HG02759 (cell line): ENCODE measurements at regions not wholly inside any gene's neighbourhood (a gene's known extent, or its start where the extent isn't known, plus 50 kb on each side); places are given as distances from the start of the nearest gene placed in this dataset.

Experiments
- ATAC-seq: cut with Tn5 transposase; IDR thresholded peaks from one replicate; pipeline ENCODE4 v1.9.1; 2021; ENCODE audit warnings: mild to moderate bottlenecking, moderate library complexity; ENCODE audit not compliant: unreplicated experiment

DNA sequence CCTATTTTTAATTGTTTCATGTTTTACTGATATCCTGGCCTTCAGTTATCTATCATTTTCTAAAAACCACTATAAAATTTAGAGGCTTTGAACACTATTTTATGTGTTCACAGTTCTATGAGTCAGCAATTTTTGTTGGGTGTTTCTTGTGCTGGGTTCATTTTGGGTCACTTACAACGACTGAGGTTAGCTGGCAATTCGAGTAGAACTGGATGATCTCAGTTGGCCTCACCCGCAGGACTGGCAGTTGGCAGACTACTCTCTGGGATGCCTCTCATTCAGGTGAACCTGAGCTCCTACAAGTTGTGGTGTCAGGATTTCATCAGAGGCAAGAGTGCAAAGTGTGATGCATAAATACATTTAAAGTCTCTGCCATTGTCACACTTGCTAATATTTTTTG is 151.0 kb upstream of the PAPPA start:
- no peak for ATAC-seq

DNA sequence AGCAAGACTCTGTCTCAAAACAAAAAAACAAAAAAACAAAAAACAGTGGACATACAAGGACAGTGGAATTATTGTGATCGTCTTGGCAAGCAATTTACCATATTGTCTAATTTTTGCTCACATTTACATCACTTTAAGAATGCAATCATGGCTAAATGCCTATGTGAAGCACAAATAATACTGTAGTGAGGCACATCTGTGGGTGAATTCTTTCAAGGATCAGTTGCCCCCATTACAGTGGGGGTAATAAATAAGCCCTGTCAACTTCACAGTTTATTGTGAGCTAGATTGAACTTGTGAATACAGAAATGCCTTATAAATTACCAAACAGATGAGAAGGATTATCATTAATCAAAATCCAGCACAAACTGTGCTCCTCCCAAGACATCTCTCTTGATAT is 150.2 kb upstream of the PAPPA start:
- no peak for ATAC-seq

DNA sequence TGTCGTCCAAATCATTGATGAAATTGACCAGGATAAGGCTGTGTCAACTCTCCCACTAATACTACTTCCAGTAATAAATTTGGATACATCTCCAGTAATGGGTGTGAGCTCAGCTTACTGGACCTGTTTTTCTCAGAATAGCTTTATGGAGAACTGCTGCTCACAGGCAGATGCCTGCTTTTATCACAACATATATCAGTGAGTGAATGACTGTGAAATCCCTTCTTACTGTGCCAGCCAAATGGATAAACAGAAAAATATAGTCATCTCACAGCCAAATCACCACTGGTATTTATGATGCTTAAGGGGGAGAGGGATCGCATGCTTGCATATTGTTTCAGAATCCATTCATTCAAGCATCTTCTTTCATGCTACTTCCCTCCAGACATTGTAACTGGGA is 148.4 kb upstream of the PAPPA start:
- ATAC-seq = no peak

DNA sequence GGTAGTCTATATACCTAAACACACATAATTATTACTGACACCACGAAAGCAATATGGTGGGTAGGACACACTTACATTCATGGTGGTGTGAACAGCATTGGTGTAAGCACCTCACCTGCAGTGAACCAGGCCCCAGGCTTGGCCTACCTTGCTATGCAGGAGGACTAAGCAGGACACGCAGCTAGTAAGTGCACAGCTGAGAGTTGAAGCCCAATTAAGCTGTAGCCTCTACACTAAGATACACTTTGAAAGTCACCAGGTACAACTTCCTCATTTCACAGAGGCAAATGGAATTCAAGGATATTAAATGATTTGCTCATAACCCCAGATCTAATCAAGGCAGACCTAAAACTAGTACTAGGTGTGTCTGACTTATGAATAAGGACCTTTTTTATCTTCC is 145.8 kb upstream of the PAPPA start:
- ATAC-seq = no peak

DNA sequence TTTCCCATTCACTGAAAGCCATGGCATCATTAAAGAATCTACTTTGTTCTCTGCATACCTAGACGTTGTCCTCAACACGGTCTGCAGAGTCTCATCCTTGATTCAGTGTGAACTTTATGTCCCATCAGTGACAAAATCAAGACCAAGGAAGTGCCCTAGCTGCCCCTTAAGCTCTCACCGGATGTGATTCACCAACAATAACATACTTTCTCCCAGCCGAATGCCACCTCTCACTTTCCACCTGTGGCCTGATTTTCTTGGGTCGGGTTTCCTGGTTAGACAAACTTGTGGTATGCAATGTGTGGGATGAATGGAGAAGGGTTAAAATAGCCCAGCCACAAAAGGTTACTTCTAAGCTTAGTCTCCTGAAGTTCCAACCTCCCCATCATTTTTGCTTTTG is 145.3 kb upstream of the PAPPA start:
- no peak for ATAC-seq

DNA sequence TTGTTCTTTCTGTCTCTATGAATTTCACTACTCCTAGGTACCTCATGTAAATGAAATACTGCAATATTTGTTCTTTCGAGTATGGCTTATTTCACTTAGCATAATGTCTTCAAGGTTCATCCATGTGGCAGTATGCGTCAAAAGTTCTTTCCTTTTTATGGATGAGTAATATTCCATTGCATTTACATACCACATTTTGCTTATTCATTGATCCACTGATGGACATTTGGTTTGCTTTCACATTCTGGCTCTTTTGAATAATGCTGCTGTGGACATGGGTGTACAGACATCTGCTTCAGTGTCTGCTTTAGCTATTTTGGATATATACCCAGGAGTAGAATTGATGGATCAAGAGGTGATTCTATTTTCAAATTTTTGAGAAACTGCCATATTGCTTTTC is 144.2 kb upstream of the PAPPA start:
- no peak for ATAC-seq

DNA sequence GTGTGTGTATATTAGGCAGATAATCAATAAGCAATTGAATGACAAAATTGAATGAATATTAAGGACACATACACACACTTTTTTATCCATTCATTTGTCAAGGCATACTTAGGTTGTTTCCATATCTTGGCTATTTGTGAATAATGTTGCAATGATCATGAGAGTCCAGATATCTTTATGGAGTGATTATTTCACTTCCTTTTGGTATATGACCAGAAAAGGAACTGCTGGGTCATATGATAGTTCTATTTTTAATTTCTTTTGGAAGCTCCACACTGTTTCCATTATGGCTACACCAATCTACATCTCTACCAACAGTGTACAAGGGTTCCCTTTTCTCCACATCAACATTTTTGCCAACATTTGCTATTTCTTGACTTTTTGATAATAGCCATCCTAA is 137.7 kb upstream of the PAPPA start:
- ATAC-seq = no peak

DNA sequence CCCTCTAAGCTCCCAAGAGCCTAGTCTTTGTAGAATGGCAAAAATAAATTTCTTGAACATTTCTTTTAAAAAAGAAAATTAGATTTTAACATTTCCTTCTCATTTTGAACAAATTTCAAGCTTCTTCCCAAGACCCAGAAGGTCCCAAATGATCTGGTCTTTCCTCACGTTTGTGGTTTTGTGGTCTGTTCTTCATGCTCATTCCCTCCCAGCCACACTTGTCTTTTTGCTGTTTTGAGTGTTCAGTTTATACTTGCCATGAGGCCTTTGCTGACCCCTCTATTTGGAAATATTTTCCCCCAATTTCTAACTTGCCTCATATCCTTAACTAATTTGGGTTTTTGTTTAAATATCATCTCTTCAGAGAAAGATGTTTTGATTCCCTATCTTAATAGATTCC is 133.4 kb upstream of the PAPPA start:
- no peak for ATAC-seq

DNA sequence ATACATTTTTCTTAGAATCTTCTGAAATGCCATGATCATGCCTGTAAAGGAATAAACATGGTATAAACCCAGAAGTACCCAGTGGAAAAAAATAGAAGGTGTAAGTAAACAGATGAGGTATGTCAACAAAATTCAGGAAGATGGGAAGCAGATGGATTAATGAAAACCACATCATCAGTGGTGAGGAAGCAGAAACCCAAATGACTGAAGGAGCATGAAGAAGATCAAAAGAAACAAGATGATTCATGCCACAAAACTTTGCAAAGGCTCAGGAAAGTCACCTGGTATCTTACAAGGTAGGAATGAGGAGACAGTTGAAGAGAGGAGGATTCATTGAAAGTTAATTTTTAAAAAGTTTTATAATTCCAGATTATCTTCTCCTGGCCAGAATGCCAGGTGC is 132.8 kb upstream of the PAPPA start:
- ATAC-seq = no peak

DNA sequence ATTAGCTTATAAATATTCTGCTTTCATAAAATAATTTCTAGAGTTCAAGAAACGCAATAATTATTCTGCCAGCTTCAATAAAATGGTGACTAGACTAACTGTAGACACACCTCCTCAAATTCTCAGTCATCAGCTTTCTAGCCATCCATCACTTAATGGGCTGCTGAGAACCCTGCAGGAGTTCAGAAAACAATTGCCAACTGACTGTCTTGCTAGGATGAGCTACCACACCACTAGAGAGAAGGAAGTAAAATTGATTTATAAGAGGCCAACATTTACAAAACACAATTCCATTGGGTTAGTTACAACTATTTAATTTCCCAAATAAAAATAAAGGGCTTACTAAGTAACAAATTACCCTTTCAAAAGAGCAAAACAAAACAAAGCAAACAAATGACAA is 126.5 kb upstream of the PAPPA start:
- ATAC-seq = no peak

DNA sequence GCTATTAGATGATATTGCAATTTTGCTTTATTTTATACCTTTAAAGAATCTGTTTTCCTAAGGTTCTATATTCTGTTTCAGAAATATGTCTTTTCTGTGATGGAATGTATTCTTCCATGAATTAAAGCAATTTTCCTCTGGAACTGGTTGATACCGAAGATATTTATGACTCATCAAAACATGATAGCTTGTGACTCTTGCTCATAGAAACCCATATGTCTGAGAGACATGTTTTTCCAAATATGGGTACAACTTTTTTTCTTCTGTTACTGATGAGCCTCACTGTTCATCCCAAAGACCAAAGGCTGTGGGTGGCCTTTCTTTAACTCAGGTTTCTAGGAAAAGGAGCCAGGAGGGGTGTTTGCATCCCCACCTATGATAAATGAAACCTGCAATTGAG is 126.1 kb upstream of the PAPPA start:
- ATAC-seq = no peak

DNA sequence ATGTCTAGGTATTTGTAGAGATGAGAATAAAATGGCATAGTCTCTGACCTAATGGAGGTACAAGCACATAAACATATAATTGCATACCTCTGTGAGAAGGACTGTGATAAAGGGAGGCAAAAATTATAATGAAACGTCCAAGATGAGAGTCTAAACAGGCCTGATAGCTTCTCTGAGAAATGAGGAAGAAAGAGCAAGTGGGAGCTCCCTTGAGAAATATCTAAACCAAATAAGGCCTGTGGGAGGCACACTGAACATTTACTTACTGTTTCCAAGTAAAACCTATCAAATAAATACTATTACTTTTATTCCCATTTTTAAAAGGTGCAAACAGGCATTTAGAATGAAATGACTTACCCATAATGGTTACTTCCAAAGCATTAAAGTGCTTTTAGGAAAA is 125.6 kb upstream of the PAPPA start:
- ATAC-seq = no peak

DNA sequence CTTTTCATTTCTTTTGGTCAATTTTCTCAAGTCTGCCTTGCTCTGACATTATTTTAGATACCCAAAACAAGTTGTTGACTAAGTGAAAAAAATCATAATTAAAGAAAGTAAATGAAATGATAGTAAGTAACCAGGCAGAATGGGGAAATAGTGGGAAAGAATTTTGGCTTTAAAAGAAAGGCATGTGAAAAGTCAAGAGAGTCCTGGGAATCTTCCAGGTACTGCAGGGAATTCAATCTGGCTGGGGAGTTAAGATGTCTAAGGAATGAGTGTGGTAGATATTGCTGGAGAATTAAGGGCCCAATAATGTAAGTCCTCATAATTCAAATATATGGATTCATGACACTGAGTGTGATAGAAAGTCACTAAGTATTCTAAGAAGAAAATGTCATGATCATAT is 123.1 kb upstream of the PAPPA start:
- ATAC-seq = no peak

DNA sequence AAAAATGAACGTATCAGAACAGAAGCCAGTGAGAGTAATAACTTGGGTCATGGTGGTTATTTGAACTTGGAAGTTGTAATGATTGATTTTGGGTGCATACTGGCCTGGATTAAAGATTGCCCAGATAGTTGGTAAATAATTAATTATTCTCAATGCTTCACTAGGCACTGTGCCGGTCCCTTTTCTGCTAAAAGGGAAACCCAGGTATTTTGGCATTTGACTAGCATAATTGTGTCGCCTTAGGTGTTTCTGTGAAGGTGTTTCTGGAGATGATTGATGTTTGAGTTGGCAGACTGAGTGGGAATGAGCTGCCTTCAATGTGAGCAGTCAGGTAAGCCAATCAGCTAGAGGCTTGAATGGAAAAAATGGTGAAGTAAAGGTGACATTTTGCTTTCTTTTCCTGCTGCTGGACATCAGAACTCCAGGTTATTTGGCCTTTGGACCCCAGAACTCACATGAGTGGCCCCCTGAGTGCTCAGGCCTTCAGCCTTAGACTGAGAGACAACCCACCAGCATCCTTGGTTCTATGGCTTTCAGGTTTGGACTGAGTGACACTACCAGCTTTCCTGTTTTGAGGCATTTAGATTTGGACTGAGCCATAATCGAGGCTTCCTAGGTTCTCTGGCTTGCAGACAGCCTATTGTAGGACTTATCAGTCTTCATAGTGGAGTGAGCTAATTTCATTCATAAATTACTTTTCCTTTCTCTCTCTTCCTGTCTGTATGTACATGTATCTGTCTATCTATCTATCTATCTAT is 120.7 kb upstream of the PAPPA start:
- ATAC-seq = no peak

DNA sequence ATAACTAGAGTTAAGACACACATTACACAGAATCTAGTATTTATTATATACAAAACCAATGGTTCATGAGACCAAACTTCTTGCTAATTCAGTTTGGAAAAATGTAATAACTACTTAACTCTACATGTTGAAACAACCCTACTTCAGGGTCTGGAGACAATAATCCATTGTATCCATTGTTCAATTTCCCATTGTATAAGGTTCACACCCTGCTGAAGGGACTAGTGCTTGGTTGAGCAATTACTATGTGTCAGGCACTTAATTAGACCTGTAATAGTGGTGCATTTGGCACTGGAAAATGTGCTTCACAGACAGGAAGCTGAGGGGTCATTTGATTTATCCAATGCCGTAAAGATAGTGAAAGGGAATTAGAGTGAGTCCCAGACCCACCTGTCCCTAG is 114.3 kb upstream of the PAPPA start:
- no peak for ATAC-seq

DNA sequence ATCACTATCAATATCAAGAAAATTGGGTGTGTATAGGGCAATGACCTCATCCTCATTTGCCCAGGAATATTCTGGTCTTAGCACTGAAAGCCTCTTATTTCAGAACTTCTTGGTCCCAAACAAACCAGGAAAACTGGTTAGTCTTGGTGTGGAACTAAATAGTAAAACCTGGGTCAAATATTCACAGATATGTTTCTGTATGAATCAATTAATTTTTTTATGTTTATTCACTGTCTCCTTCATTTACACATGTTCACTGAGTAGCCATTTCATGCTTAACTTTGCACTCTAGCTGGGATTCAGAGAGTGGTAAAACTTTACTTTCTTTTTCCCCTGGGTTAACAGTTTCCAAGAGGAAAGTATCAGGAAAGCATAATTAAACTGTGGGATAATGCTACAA is 113.7 kb upstream of the PAPPA start:
- ATAC-seq = no peak

DNA sequence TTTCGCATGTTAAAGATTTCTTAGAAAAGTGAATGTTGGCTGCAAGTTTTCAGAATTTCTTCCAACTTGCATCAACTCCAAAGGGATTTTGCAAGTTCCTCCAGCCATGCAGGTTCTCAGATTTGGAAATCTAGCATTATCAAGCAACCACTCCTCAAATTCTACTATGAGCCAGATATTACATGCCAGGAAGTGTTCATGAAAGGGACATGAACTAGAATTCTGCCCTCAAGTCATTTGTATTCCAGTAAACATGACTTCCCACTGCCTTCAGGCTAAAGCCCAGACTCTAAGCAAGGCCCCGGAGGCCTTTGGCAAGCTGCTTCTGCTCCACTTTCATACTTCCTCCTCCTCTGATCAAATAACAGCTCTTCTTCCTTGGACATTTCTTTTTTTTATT is 111.3 kb upstream of the PAPPA start:
- no peak for ATAC-seq

DNA sequence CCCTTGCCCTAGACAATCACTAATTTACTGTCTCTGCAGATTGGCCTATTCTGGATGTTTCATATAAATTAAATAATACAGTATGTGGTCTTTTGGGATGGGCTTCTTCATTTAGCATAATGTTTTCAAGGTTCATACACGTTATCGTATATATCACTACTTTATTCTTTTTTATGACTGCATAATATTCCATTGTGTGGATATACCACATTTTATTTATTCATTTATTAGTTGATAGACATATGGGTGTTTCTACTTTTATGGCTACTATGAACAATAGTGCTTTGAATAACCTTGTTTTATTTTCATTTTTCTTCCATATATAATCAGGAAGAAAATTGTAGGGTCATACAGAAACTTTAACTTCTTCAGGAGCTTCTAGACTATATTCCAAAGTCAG is 108.5 kb upstream of the PAPPA start:
- ATAC-seq = no peak

DNA sequence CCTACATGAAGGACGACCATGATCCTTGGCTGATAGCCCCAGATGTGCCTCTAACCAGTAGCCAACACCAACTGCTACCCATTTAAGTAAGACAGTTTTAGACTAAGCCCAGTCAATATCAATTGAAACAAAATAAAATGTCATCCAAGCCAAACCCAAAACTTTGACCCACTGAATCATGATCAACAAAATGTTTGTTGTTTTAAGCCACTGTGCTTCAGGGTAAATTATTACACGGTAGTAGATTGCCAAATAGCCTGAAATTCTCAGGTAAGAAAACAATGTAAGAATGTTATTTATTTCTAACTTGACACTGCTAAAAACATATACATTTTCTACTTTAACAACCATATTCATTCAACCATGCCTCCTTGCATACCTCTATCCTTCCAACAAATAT is 105.5 kb upstream of the PAPPA start:
- no peak for ATAC-seq

DNA sequence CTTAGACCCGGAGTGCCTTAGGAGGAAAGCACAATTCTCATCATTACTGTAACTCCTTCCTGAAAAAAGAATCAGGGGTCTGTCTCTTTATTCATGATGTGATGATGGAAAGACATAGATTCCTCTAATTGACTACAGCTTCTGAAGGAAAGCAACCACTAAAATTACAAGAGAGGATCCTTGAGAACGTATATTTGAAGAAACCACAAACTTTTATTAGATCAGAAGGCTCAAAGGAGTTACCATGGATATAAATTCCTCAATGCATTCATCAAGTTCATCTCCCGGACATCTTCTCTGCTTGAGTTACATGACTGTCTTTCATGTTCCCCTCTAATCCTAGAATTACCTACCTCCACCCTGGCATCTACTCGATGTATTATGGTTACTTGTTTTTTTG is 104.1 kb upstream of the PAPPA start:
- ATAC-seq = no peak

DNA sequence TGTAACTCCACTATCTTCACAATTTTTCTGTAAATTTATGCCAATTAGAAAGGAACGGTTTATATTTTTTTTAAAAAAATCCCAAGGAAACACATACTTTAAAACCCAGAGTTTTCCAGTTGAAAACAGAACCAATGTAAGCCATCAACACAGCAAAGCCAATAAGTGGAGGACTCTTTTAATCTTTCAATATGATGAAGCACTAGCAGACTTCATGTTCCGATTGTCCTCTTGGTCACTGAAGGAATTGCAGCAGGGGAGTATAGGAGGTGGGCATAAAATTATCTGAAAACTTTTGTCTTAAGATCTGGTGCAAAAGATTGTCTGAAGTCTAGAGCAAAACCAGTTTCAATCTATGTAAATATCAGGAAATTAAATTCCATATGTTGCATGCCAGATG is 102.1 kb upstream of the PAPPA start:
- no peak for ATAC-seq

DNA sequence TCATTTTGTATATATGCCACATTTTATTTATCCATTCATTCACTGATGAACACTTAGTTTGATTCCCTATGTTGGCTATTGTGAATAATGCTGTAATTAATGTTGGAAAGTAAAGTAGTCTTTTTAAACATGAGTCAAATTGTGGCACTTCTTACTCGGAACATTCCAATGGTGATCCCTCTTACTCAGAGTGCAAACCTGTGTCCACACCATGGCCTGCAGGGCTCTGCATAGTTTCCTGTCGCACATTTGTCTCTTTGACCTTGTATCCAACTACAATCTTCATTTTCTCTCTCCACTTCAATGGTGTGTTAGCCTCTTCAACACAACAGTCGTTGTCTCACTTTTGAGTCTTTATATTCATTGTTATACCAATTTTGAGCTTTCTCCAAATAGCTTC is 98.1 kb upstream of the PAPPA start:
- no peak for ATAC-seq

DNA sequence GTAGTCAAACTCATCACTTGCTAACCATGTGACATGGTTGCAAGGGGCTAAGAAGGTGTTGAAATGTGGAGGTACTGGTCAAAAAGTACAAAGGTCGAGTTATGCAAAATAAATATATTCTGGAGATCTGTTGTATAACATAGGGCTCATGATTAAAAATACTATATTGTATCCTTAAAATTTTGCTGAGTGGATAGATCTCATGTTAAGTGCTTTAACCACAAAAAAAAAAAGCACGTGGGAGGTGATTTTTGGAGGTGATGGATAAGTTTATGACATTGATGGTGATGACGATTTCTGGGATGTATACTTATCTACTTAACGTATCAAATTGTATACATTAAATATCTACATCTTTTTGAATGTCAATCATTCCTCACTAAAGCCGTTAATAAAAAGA is 96.2 kb upstream of the PAPPA start:
- no peak for ATAC-seq

DNA sequence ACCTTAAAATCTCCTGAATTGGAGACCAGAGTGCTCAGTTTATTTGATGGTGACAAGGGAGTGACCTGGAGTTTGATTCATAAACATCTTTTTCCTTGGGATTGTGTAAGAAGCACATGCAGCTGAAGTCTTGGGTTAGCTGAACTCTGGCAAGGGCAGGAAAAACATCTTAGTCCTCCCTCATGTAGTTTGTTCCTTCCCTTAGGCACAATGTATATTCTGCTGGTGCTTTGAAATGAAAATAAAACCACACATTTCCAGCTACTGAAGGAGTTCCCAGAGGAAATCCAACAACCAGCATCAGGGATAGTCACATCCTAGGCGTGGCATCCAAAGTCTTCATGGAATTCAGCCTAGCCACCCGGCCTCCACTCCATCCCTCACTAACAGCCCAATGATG is 95.2 kb upstream of the PAPPA start:
- no peak for ATAC-seq
